Spleen (tissue), 11 donors: ENCODE measurements at regions not wholly inside any gene's neighbourhood (a gene's known extent, or its start where the extent isn't known, plus 50 kb on each side); places are given as distances from the start of the nearest gene placed in this dataset.

Experiments used
- DNase-seq: peaks from one replicate; pipeline ENCODE4 v3.0.0-alpha.2; 2020
- H3K27ac ChIP-seq, 8 donors: fragments of 200-600 bp; sonication (generic) in 7 of 8; 1 replicate in 4 of 8; 2 replicates in 4 of 8; pipeline versions ENCODE4 v1.5.0 to v1.8.0; 2016 to 2021; ENCODE audit warnings: inconsistent platforms in 4 of 8, mild to moderate bottlenecking in 4 of 8, moderate library complexity in 1 of 8
- H3K27me3 ChIP-seq, 7 donors: fragments of 200-600 bp; sonication (generic) in 6 of 7; replicated peaks in 1 of 7; 1 replicate in 4 of 7; 2 replicates in 3 of 7; pipeline versions ENCODE4 v1.5.0 to v1.8.0; 2016 to 2021; ENCODE audit warnings: inconsistent platforms in 3 of 7, mild to moderate bottlenecking in 1 of 7
- H3K36me3 ChIP-seq, 6 donors: fragments of 200-600 bp; sonication (generic) in 5 of 6; 1 replicate in 4 of 6; 2 replicates in 2 of 6; pipeline versions ENCODE4 v1.5.0 to v1.8.0; 2016 to 2021; ENCODE audit warnings: inconsistent platforms in 2 of 6
- H3K4me1 ChIP-seq, 6 donors: fragments of 200-600 bp; sonication (generic) in 5 of 6; 1 replicate in 3 of 6; 2 replicates in 3 of 6; pipeline versions ENCODE4 v1.5.0 to v1.8.0; 2016 to 2021; ENCODE audit warnings: inconsistent platforms in 3 of 6
- H3K4me3 ChIP-seq, 8 donors: fragments of 200-600 bp; sonication (generic) in 7 of 8; 1 replicate in 4 of 8; 2 replicates in 4 of 8; pipeline versions ENCODE4 v1.5.0 to v1.8.0; 2016 to 2021; ENCODE audit warnings: inconsistent platforms in 4 of 8, mild to moderate bottlenecking in 4 of 8, moderate library complexity in 2 of 8
- H3K9me3 ChIP-seq, 8 donors: fragments of 200-600 bp; sonication (generic) in 7 of 8; 1 replicate in 4 of 8; 2 replicates in 4 of 8; pipeline versions ENCODE4 v1.5.0 to v1.8.0; 2016 to 2021; ENCODE audit warnings: inconsistent platforms in 4 of 8
- POLR2A ChIP-seq, 3 donors: fragments of 450-650 bp; IDR thresholded peaks; one replicate each; pipeline ENCODE4 v1.5.1; 2017; ENCODE audit warnings: antibody characterized with exemption in 3 of 3, mild to moderate bottlenecking in 1 of 3
- POLR2AphosphoS5 ChIP-seq, 3 donors: sonication (generic); formaldehyde crosslinking; IDR thresholded peaks; one replicate each; pipeline ENCODE4 v1.5.1; 2017; ENCODE audit warnings: antibody characterized with exemption in 3 of 3
- WGBS, 5 donors: extraction: QIAGEN DNeasy Blood & Tissue Kit in 3 of 5; methylation state at CpG; one replicate each; pipeline versions ENCODE4 v1.1.5 to v1.1.7; 2013 to 2018; 5-methylcytosine and 5-hydroxymethylcytosine counted together
- intact Hi-C: fragments of 100-400 bp; cut with DNase I; formaldehyde crosslinking; loops from one replicate; pipeline ENCODE4 v1.15.0; 2023; ENCODE audit warnings: low total_unique reads
- TF ChIP-seq, protein P1 (sequence below), 11 experiments: fragments of 200-600 bp in 7 of 11; fragments of 450-650 bp in 4 of 11; sonication (generic) in 4 of 11; IDR thresholded peaks in 8 of 11; conservative IDR thresholded peaks in 3 of 11; 1 replicate in 7 of 11; 2 replicates in 4 of 11; pipeline versions ENCODE4 v1.4.0 to v1.8.0; 2016 to 2021; ENCODE audit warnings: antibody characterized with exemption in 11 of 11, inconsistent platforms in 4 of 11, mild to moderate bottlenecking in 1 of 11
- donor health status: healthy with polysubstance abuse.
- donor health status: DM: no; HTN: no; CAD: no; lungs with moderate emphysema.
- donor health status: DM: no; HTN: no; CAD: no.
- donor health status: Bipolar disorder and iron deficiency.
- donor health status: healthy.
- donor health status: DM: no; HTN: no; CAD: no.
- donor health status: DM: yes; HTN: yes; CAD: no.

DNA sequence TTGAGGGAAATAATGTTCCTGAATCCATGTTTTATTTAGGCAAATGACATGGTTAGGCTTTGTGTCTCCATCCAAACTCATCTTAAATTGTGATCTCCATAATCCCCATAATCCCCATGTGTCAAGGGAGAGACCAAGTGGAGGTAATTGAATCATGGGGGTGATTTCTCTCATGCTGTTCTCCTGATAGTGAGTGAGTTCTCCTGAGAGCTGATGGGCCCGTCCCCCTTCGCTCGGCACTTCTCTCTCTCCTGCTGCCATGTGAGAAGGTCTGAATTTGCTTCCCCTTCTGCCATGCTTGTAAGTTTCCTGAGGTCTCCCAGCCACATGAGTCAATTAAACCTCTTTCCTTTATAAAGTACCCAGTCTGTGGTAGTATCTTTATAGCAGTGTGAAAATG, 563.0 kb upstream of the NR3C2 start:
- no peak overlapping the region for H3K27ac ChIP-seq
- WGBS, 5 donors: 89 to 97% (median 95%) methylated on average over 3 of the region's 3 CpGs
- no peak overlapping the region for H3K4me3 ChIP-seq
- DNase-seq: no peak
- TF ChIP-seq, protein P1, sequence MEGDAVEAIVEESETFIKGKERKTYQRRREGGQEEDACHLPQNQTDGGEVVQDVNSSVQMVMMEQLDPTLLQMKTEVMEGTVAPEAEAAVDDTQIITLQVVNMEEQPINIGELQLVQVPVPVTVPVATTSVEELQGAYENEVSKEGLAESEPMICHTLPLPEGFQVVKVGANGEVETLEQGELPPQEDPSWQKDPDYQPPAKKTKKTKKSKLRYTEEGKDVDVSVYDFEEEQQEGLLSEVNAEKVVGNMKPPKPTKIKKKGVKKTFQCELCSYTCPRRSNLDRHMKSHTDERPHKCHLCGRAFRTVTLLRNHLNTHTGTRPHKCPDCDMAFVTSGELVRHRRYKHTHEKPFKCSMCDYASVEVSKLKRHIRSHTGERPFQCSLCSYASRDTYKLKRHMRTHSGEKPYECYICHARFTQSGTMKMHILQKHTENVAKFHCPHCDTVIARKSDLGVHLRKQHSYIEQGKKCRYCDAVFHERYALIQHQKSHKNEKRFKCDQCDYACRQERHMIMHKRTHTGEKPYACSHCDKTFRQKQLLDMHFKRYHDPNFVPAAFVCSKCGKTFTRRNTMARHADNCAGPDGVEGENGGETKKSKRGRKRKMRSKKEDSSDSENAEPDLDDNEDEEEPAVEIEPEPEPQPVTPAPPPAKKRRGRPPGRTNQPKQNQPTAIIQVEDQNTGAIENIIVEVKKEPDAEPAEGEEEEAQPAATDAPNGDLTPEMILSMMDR (IDR thresholded peaks at IDR 0.05 in 8 of 11, conservative IDR thresholded peaks at IDR 0.05 in 3 of 11): no peak
- TF ChIP-seq POLR2A (IDR thresholded peaks at IDR 0.05): no peak
- TF ChIP-seq POLR2AphosphoS5 (IDR thresholded peaks at IDR 0.05): no peak
- no peaks in the 10 kb centered on the region for H3K9me3 ChIP-seq
- no peaks in the 10 kb centered on the region for H3K36me3 ChIP-seq
- intact Hi-C loops: no loop called here
- no peaks in the 10 kb centered on the region for H3K27me3 ChIP-seq
- no peaks in the 10 kb centered on the region for H3K4me1 ChIP-seq

DNA sequence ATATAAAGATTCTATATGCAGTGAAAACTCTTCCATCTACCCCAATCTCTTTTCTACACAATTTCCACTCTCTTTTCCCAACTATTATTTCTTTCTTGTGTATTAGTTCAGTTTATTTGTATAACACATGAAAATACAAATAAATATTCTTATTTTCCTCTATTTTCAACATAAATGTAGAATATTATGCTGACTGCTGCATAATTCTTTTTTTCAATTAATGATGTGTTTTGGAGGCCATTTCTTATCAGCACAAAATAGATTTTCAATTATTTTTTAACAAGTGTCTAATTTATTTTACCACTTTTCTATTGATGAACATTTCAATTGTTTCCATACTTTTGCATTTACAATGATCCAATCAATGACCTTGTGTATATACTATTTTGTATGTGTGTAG, 557.7 kb upstream of the NR3C2 start:
- H3K36me3 ChIP-seq: no peaks in the 10 kb centered on the region
- no peaks in the 10 kb centered on the region for H3K9me3 ChIP-seq
- no peaks in the 10 kb centered on the region for H3K27me3 ChIP-seq
- intact Hi-C loops: no loop called here
- H3K27ac ChIP-seq: no peak overlapping the region
- H3K4me1 ChIP-seq: no peaks in the 10 kb centered on the region
- no peak for TF ChIP-seq POLR2AphosphoS5 (IDR thresholded peaks at IDR 0.05)
- TF ChIP-seq, protein P1 (IDR thresholded peaks at IDR 0.05 in 8 of 11, conservative IDR thresholded peaks at IDR 0.05 in 3 of 11): no peak
- TF ChIP-seq POLR2A (IDR thresholded peaks at IDR 0.05): no peak
- DNase-seq: no peak
- no peak overlapping the region for H3K4me3 ChIP-seq

DNA sequence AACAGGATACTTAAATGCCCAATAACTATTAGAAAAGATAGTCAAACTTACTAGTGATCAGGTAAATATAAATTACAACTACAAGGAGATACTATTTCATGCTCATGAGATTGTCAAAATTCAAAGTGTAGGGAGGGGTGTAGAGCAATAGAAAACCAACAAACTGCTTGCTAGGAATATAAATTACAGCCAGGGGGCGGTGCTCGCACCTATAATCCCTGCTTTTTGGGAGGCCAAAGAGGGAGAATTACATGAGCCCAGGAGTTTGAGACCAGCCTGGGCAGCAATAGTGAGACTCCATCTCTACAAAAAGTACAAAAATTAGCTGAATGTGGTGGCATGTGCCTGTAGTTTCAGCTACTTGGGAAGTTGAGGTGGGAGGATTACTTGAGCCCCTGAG, 556.5 kb upstream of the NR3C2 start:
- DNase-seq: no peak
- intact Hi-C loops: no loop called here
- WGBS, 5 donors: 71 to 83% (median 73%) methylated on average over 2 of the region's 2 CpGs

DNA sequence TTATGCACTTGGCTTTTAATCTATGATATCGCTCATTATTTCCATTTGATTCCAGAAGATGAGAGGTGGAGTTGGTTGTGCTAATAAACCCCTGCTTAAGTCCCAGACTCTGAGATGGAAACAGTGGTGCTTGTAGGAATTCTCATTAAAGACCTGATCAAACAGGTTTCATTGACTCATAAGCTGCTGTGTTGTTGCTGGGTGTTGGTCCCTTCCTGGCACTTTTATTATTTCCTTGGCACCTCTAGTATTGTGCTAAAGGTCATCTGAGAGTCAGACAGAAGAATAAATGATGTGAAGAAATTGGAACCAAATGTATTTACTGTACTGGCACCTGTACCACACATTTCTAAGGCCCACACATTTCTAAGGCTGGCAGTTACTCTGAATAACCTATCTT, 544.7 kb upstream of the NR3C2 start:
- 0 to 100% (median 59%) methylated on average over 1 of the region's 1 CpG for WGBS, 5 donors
- Histone ChIP-seq H3K27ac (no peak overlapping the region), H3K36me3 (no peaks in the 10 kb centered on the region), H3K27me3 (no peaks in the 10 kb centered on the region), H3K9me3 (peaks cover 0 to 18% (median 3%) of the 10 kb centered on the region in 8 donors), H3K4me3 (no peak overlapping the region), H3K4me1 (peaks cover 0 to 4% (median 0%) of the 10 kb centered on the region in 6 donors)
- intact Hi-C loops: no loop called here
- DNase-seq: no peak
- TF ChIP-seq POLR2AphosphoS5 (IDR thresholded peaks at IDR 0.05) (no peak), POLR2A (IDR thresholded peaks at IDR 0.05) (no peak)
- TF ChIP-seq, protein P1 (IDR thresholded peaks at IDR 0.05 in 8 of 11, conservative IDR thresholded peaks at IDR 0.05 in 3 of 11): no peak

More for the DNA sequence above, 556.5 kb upstream of the NR3C2 start:
- Histone ChIP-seq H3K4me1 (no peaks in the 10 kb centered on the region), H3K4me3 (no peak overlapping the region), H3K9me3 (no peaks in the 10 kb centered on the region), H3K27ac (no peak overlapping the region), H3K36me3 (no peaks in the 10 kb centered on the region), H3K27me3 (no peaks in the 10 kb centered on the region)
- TF ChIP-seq, protein P1 (IDR thresholded peaks at IDR 0.05 in 8 of 11, conservative IDR thresholded peaks at IDR 0.05 in 3 of 11): peak in 3 of 11 experiments; percentile 9 to 22 (median 13)
- TF ChIP-seq POLR2A (IDR thresholded peaks at IDR 0.05) (no peak), POLR2AphosphoS5 (IDR thresholded peaks at IDR 0.05) (no peak)
